GM13976 (cell line): ENCODE measurements at regions not wholly inside any gene's neighbourhood (a gene's known extent, or its start where the extent isn't known, plus 50 kb on each side); places are given as distances from the start of the nearest gene placed in this dataset.
"Not testable (repeated sequence)": the region's sequence is repeated elsewhere in the genome, so short reads cannot be mapped to it uniquely, and the experiment has no call there.

Experiments used
- DNase-seq: peaks from one replicate; pipeline ENCODE4 v3.0.0; 2012; ENCODE audit warnings: low spot score
- CTCF ChIP-seq: IDR thresholded peaks from 2 replicates; pipeline ENCODE4 v1.5.1; 2012; ENCODE audit warnings: borderline replicate concordance, mild to moderate bottlenecking; ENCODE audit not compliant: insufficient read depth; ENCODE audit errors: extremely low read depth, missing control alignments, control extremely low read depth
- in situ Hi-C: fragments of 300-500 bp; cut with MboI; formaldehyde crosslinking; loops from one replicate; pipeline ENCODE4 v1.12.0; 2022; ENCODE audit warnings: low sequenced_read_pairs, mixed read lengths, inconsistent platforms; ENCODE audit not compliant: unreplicated experiment

GRCh38 chr20:6298049-6298448, 175.2 kb upstream of the FERMT1 start:
- no peak for DNase-seq
- no peak for TF ChIP-seq CTCF
- in situ Hi-C loops, result no loop called here

- DNase-seq, result no peak
- in situ Hi-C loops, result no loop called here
- TF ChIP-seq CTCF, result no peak
Measured at GRCh38 chr20:6295867-6296256, 173.0 kb upstream of the FERMT1 start.

- no peak for TF ChIP-seq CTCF
- no peak for DNase-seq
- in situ Hi-C loops, result no loop called here
Measured at GRCh38 chr20:6295127-6295866, 172.5 kb upstream of the FERMT1 start.

DNA sequence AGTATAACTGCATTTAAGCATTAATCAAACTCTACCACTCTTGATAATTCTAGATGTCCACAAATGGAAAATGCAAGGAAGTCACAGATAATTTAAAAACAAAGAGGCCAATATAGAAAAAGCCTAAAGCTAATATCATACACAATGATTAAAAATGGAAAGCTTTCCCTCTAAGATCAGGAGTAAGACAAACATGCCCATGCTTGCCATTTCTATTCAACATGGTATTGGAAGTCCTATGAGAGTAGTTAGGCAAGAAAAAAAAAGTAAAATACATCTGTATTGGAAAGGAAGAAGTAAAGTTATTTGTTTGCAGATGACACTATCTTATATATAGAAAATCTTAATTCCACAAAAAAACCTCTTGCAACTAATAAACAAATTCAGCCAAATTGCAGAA, 164.6 kb upstream of the FERMT1 start:
- no peak for TF ChIP-seq CTCF
- no peak for DNase-seq
- in situ Hi-C loops, result no loop called here

- in situ Hi-C loops, result no loop called here
- no peak for DNase-seq
- no peak for TF ChIP-seq CTCF
Measured at GRCh38 chr20:6282642-6283041, 159.8 kb upstream of the FERMT1 start.

GRCh38 chr20:6277661-6278240, 154.9 kb upstream of the FERMT1 start:
- DNase-seq, result no peak
- in situ Hi-C loops, result no loop called here
- TF ChIP-seq CTCF, result no peak

DNA sequence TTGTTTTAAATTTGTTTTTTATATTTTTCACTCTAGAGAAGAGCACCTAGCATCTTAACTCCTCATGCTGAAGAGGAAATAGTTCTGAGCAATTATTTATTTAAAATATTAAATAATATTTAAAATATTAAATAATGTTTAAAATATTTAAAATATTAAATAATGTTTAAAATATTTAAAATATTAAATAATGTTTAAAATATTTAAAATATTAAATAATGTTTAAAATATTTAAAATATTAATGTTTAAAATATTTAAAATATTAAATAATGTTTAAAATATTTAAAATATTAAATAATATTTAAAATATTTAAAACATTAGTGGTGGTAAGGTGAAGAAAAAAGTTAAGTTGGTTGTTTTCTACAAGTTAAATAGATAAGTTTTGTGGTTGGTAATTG, 147.6 kb upstream of the FERMT1 start:
- in situ Hi-C loops, DNase-seq: not testable (repeated sequence)
